Adrenal gland (tissue), 5 donors: ENCODE measurements at regions not wholly inside any gene's neighbourhood (a gene's known extent, or its start where the extent isn't known, plus 50 kb on each side); places are given as distances from the start of the nearest gene placed in this dataset.

Source experiments
- POLR2A ChIP-seq, 2 donors: fragments of 450-650 bp; IDR thresholded peaks; one replicate each; pipeline ENCODE4 v1.6.1; 2017; ENCODE audit warnings: antibody characterized with exemption in 2 of 2, mild to moderate bottlenecking in 2 of 2, moderate library complexity in 1 of 2
- TF ChIP-seq, protein P1 (sequence below), 6 experiments: fragments of 450-650 bp in 4 of 6; fragments of 200-600 bp in 2 of 6; sonication (generic) in 1 of 6; IDR thresholded peaks; 1 replicate in 5 of 6; 2 replicates in 1 of 6; pipeline versions ENCODE4 v1.5.1 to v1.8.0; 2016 to 2021; ENCODE audit warnings: antibody characterized with exemption in 6 of 6, mild to moderate bottlenecking in 2 of 6, moderate library complexity in 1 of 6
- donor health status: DM: no; HTN: no; CAD: no.

DNA sequence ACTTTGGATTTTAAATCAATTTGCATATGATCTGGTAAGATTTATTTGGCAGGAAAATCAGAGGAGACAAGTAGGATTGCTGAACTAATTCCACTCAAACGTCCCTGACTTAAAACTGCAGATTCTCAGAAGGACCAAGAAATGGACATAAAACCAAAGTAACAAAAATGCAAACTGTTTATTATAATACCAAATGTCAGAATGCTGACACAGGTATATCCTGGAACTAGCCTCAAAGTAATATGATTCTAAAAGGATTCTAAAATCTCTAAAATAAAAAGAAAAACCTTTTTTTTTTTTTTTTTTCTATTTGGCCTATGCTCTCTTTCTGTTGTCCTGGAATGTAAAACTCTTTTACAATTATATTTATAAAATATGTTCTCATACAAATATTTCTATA, 74.4 kb upstream of the BTBD3 start:
- TF ChIP-seq, protein P1, sequence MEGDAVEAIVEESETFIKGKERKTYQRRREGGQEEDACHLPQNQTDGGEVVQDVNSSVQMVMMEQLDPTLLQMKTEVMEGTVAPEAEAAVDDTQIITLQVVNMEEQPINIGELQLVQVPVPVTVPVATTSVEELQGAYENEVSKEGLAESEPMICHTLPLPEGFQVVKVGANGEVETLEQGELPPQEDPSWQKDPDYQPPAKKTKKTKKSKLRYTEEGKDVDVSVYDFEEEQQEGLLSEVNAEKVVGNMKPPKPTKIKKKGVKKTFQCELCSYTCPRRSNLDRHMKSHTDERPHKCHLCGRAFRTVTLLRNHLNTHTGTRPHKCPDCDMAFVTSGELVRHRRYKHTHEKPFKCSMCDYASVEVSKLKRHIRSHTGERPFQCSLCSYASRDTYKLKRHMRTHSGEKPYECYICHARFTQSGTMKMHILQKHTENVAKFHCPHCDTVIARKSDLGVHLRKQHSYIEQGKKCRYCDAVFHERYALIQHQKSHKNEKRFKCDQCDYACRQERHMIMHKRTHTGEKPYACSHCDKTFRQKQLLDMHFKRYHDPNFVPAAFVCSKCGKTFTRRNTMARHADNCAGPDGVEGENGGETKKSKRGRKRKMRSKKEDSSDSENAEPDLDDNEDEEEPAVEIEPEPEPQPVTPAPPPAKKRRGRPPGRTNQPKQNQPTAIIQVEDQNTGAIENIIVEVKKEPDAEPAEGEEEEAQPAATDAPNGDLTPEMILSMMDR (IDR thresholded peaks at IDR 0.05), result no peak
- no peak for TF ChIP-seq POLR2A (IDR thresholded peaks at IDR 0.05)
